H9 (cell line): ENCODE measurements at regions not wholly inside any gene's neighbourhood (a gene's known extent, or its start where the extent isn't known, plus 50 kb on each side); places are given as distances from the start of the nearest gene placed in this dataset.

Experiments
- DNase-seq: peaks from one replicate; pipeline ENCODE4 v3.0.0-alpha.2; 2017
- H2AFZ ChIP-seq: one replicate; pipeline ENCODE4 v1.6.1; 2013; ENCODE audit warnings: mild to moderate bottlenecking, low read length, control low read depth, moderate library complexity
- H2AK5ac ChIP-seq: 2 replicates; pipeline ENCODE4 v1.6.1; 2013; ENCODE audit warnings: low read length, control low read depth, mixed read lengths; ENCODE audit not compliant: insufficient read length
- H2BK120ac ChIP-seq: one replicate; pipeline ENCODE4 v1.6.1; 2013; ENCODE audit warnings: low read depth, mild to moderate bottlenecking, low read length, control low read depth, inconsistent platforms; ENCODE audit not compliant: poor library complexity, severe bottlenecking
- H2BK12ac ChIP-seq: 2 replicates; pipeline ENCODE4 v1.6.1; 2013; ENCODE audit warnings: low read length, control low read depth, mixed read lengths, low read depth; ENCODE audit not compliant: insufficient read length
- H2BK15ac ChIP-seq: 2 replicates; pipeline ENCODE4 v1.6.1; 2013; ENCODE audit warnings: low read depth, low read length, control low read depth
- H2BK20ac ChIP-seq: one replicate; pipeline ENCODE4 v1.6.1; 2013; ENCODE audit warnings: low read depth, mild to moderate bottlenecking, low read length, control low read depth, inconsistent platforms; ENCODE audit not compliant: poor library complexity, severe bottlenecking
- H2BK5ac ChIP-seq: 2 replicates; pipeline ENCODE4 v1.6.1; 2013; ENCODE audit warnings: low read length, control low read depth, mixed read lengths; ENCODE audit not compliant: insufficient read length
- H3K14ac ChIP-seq: 2 replicates; pipeline ENCODE4 v1.6.1; 2013; ENCODE audit warnings: low read length, control low read depth; ENCODE audit not compliant: insufficient read depth
- H3K18ac ChIP-seq: 2 replicates; pipeline ENCODE4 v1.6.1; 2013; ENCODE audit warnings: low read depth, mild to moderate bottlenecking, mixed read lengths, low read length, control low read depth; ENCODE audit not compliant: insufficient read length
- H3K23ac ChIP-seq: 2 replicates; pipeline ENCODE4 v1.6.1; 2013; ENCODE audit warnings: low read length, control low read depth, mixed read lengths, low read depth; ENCODE audit not compliant: insufficient read length
- H3K23me2 ChIP-seq: 2 replicates; pipeline ENCODE4 v1.6.1; 2013; ENCODE audit warnings: low read depth, mild to moderate bottlenecking, mixed read lengths, low read length, control low read depth; ENCODE audit not compliant: insufficient read length, poor library complexity, severe bottlenecking
- H3K27ac ChIP-seq: 2 replicates; pipeline ENCODE4 v1.5.1; 2013; ENCODE audit warnings: low read length, control low read depth, mixed read lengths, low read depth; ENCODE audit not compliant: insufficient read length
- H3K27me3 ChIP-seq: 2 replicates; pipeline ENCODE4 v1.6.1; 2013; ENCODE audit warnings: low read length, control low read depth, inconsistent platforms; ENCODE audit not compliant: insufficient read depth
- H3K4ac ChIP-seq: 2 replicates; pipeline ENCODE4 v1.6.1; 2013; ENCODE audit warnings: low read depth, mild to moderate bottlenecking, control low read depth, inconsistent platforms, low read length, moderate library complexity
- H3K4me1 ChIP-seq: 2 replicates; pipeline ENCODE4 v1.6.1; 2013; ENCODE audit warnings: low read length, control low read depth, inconsistent platforms; ENCODE audit not compliant: insufficient read depth
- H3K4me2 ChIP-seq: 2 replicates; pipeline ENCODE4 v1.6.1; 2013; ENCODE audit warnings: low read length, control low read depth, mixed read lengths; ENCODE audit not compliant: insufficient read length, insufficient read depth
- H3K56ac ChIP-seq: 2 replicates; pipeline ENCODE4 v1.6.1; 2013; ENCODE audit warnings: low read depth, mild to moderate bottlenecking, mixed read lengths, low read length, control low read depth; ENCODE audit not compliant: insufficient read length
- H3K79me1 ChIP-seq: 2 replicates; pipeline ENCODE4 v1.6.1; 2013; ENCODE audit warnings: low read depth, mild to moderate bottlenecking, moderate library complexity, low read length, control low read depth, inconsistent platforms; ENCODE audit not compliant: insufficient read depth, poor library complexity, severe bottlenecking
- H3K79me2 ChIP-seq: 2 replicates; pipeline ENCODE4 v1.6.1; 2013; ENCODE audit warnings: low read length, control low read depth, inconsistent platforms; ENCODE audit not compliant: insufficient read depth
- H3K9ac ChIP-seq: 2 replicates; pipeline ENCODE4 v1.6.1; 2013; ENCODE audit warnings: low read length, control low read depth, mixed read lengths; ENCODE audit not compliant: insufficient read length; ENCODE audit errors: extremely low read depth
- H3K9me3 ChIP-seq: one replicate; pipeline ENCODE4 v1.6.1; 2013; ENCODE audit warnings: low read depth, low read length, inconsistent platforms; ENCODE audit not compliant: control insufficient read depth
- H3T11ph ChIP-seq: one replicate; pipeline ENCODE4 v1.6.1; 2013; ENCODE audit warnings: mild to moderate bottlenecking, low read length, control low read depth, inconsistent platforms
- H4K20me1 ChIP-seq: one replicate; pipeline ENCODE4 v1.6.1; 2013; ENCODE audit not compliant: control insufficient read depth, insufficient read length, insufficient read depth
- H4K5ac ChIP-seq: 2 replicates; pipeline ENCODE4 v1.6.1; 2013; ENCODE audit warnings: low read depth, mild to moderate bottlenecking, mixed read lengths, low read length, control low read depth; ENCODE audit not compliant: insufficient read length
- H4K8ac ChIP-seq: replicated peaks from 2 replicates; pipeline ENCODE4 v1.6.1; 2013; ENCODE audit warnings: low read length, control low read depth, mixed read lengths, low read depth; ENCODE audit not compliant: insufficient read length
- H4K91ac ChIP-seq: 2 replicates; pipeline ENCODE4 v1.6.1; 2013; ENCODE audit warnings: low read depth, mild to moderate bottlenecking, moderate library complexity, mixed read lengths, low read length, control low read depth; ENCODE audit not compliant: insufficient read length
- H3K27ac Mint-ChIP-seq, 3 experiments: 2 replicates in 2 of 3; 3 replicates in 1 of 3; pipeline ENCODE4 v1.8.0; 2020 to 2021; ENCODE audit warnings: mixed read lengths in 3 of 3, mild to moderate bottlenecking in 1 of 3, moderate library complexity in 1 of 3
- H3K27me3 Mint-ChIP-seq: 2 replicates; pipeline ENCODE4 v1.8.0; 2021; ENCODE audit warnings: low read depth, mild to moderate bottlenecking, moderate library complexity, mixed read lengths
- H3K36me3 Mint-ChIP-seq, 3 experiments: 2 replicates in 2 of 3; 3 replicates in 1 of 3; pipeline ENCODE4 v1.8.0; 2020 to 2021; ENCODE audit warnings: low read depth in 3 of 3, mixed read lengths in 3 of 3; ENCODE audit not compliant: insufficient read depth in 1 of 3
- H3K4me1 Mint-ChIP-seq, 2 experiments: 2 replicates each; pipeline ENCODE4 v1.8.0; 2020; ENCODE audit warnings: mixed read lengths in 2 of 2
- H3K4me3 Mint-ChIP-seq, 2 experiments: 2 replicates in 1 of 2; 3 replicates in 1 of 2; pipeline ENCODE4 v1.8.0; 2020 to 2021; ENCODE audit warnings: mild to moderate bottlenecking in 2 of 2, mixed read lengths in 2 of 2, moderate library complexity in 1 of 2
- H3K9me3 Mint-ChIP-seq, 2 experiments: 2 replicates in 1 of 2; 3 replicates in 1 of 2; pipeline ENCODE4 v1.8.0; 2020; ENCODE audit warnings: mild to moderate bottlenecking in 2 of 2, mixed read lengths in 2 of 2, moderate library complexity in 1 of 2
- CTCF ChIP-seq: fragments of 200-600 bp; sonication (generic); conservative IDR thresholded peaks from 3 replicates; pipeline ENCODE4 v1.8.0; 2021; ENCODE audit warnings: antibody characterized with exemption, mild to moderate bottlenecking
- WGBS: extraction: QIAGEN DNeasy Blood & Tissue Kit; methylation state at CpG from one replicate; pipeline ENCODE4 v1.1.7; 2013; ENCODE audit warnings: missing lambda C conversion rate, low lambda C conversion rate, mixed read lengths; ENCODE audit not compliant: insufficient read length; ENCODE audit errors: extremely low coverage; 5-methylcytosine and 5-hydroxymethylcytosine counted together

GRCh38 chr2:236333417-236334121 lies 69.4 kb upstream of the ASB18 start:
- Mint-ChIP-seq H3K36me3 (no peaks in the 10 kb centered on the region), H3K27ac (no peak overlapping the region; a peak in 1 of 7 replicates), H3K4me1 (peaks cover 1 to 2% of the 10 kb centered on the region in 2 experiments; a peak in 3 of 4 replicates), H3K9me3 (no peaks in the 10 kb centered on the region), H3K4me3 (no peak overlapping the region), H3K27me3 (no peaks in the 10 kb centered on the region)
- H3K14ac ChIP-seq: no peak overlapping the region
- no peak overlapping the region for H2BK20ac ChIP-seq
- H3K9me3 ChIP-seq: no peaks in the 10 kb centered on the region
- no peak overlapping the region for H4K8ac ChIP-seq
- H4K91ac ChIP-seq: no peak overlapping the region
- H4K20me1 ChIP-seq: no peaks in the 10 kb centered on the region
- H3K79me1 ChIP-seq: no peaks in the 10 kb centered on the region
- H3K4ac ChIP-seq: no peak overlapping the region
- H3K79me2 ChIP-seq: no peaks in the 10 kb centered on the region
- H2AFZ ChIP-seq: no peak overlapping the region
- no peak overlapping the region for H3K4me2 ChIP-seq
- H3K27me3 ChIP-seq: no peaks in the 10 kb centered on the region
- no peak overlapping the region for H3K23ac ChIP-seq
- H2BK15ac ChIP-seq: no peak overlapping the region
- DNase-seq: no peak
- no peak for TF ChIP-seq CTCF
- no peak overlapping the region for H3K27ac ChIP-seq
- H2AK5ac ChIP-seq: no peak overlapping the region
- no peak overlapping the region for H3K56ac ChIP-seq
- H4K5ac ChIP-seq: no peak overlapping the region
- no peak overlapping the region for H2BK120ac ChIP-seq
- no peak overlapping the region for H2BK5ac ChIP-seq
- no peak overlapping the region for H3T11ph ChIP-seq
- no CpG with 5 or more reads among the region's 14 CpGs for WGBS
- H2BK12ac ChIP-seq: no peak overlapping the region
- H3K9ac ChIP-seq: no peak overlapping the region
- H3K18ac ChIP-seq: no peak overlapping the region
- no peaks in the 10 kb centered on the region for H3K4me1 ChIP-seq
- H3K23me2 ChIP-seq: no peaks in the 10 kb centered on the region
